ENCODE measurements at regions not wholly inside any gene's neighbourhood (a gene's known extent, or its start where the extent isn't known, plus 50 kb on each side); places are given as distances from the start of the nearest gene placed in this dataset.

- DNase-seq (ENCODE audit: low read depth, low spot score) (no peak), ATAC-seq (no peak)
- Histone ChIP-seq H3K9ac (ENCODE audit: low read length) (no peak overlapping the region), H4K20me1 (ENCODE audit: insufficient read depth) (no peaks in the 10 kb centered on the region), H3K79me2 (ENCODE audit: insufficient read depth, low read length) (no peaks in the 10 kb centered on the region), H3K4me3 (replicated peaks in 1 of 2; ENCODE audit: low read depth in 1 of 2, low read length in 2 of 2) (no peak overlapping the region), H3K27ac (ENCODE audit: low read depth, low read length) (no peak overlapping the region), H2AFZ (ENCODE audit: low read depth, low read length, poor library complexity, severe bottlenecking) (no peak overlapping the region), H3K36me3 (ENCODE audit: control insufficient read depth in 1 of 2, insufficient read depth in 2 of 2, low read length in 2 of 2) (no peaks in the 10 kb centered on the region), H3K27me3 (ENCODE audit: insufficient read depth, low read length) (no peaks in the 10 kb centered on the region), H3K9me3 (ENCODE audit: control insufficient read depth in 1 of 2, insufficient read depth in 1 of 2, low read depth in 1 of 2, low read length in 2 of 2) (no peaks in the 10 kb centered on the region), H3K4me2 (ENCODE audit: low read length) (no peak overlapping the region), H3K4me1 (ENCODE audit: control insufficient read depth in 1 of 2, insufficient read depth in 2 of 2, low read length in 2 of 2) (peaks cover 0 to 3% of the 10 kb centered on the region in 2 experiments; a peak in 1 of 4 replicates), H3K9me2 (ENCODE audit: insufficient read depth) (no peaks in the 10 kb centered on the region)
- ChIA-PET RAD21 (ENCODE audit: low non-redundant PET in 1 of 2, low total read pairs in 2 of 2, uncharacterized antibody in 2 of 2, unreplicated experiment in 2 of 2) (no interaction called here), POLR2A (no interaction called here), CTCF (no interaction called here)
- intact Hi-C loops (cut with micrococcal nuclease): no loop called here
- TF ChIP-seq ELF1 (IDR thresholded peaks at IDR 0.05; ENCODE audit: borderline replicate concordance, low read depth) (no peak), YY1 (IDR thresholded peaks at IDR 0.05; ENCODE audit: extremely low read depth, insufficient replicate concordance, low read depth, low read length) (no peak), POLR2A (IDR thresholded peaks at IDR 0.05; ENCODE audit: borderline replicate concordance, extremely low read depth, insufficient read depth, insufficient read length) (no peak), ZBTB33 (IDR thresholded peaks at IDR 0.05; ENCODE audit: extremely low read depth, insufficient replicate concordance, low read length) (no peak)
- BruUV-seq (replicated peaks): no TSS peak
These were observed 284.4 kb upstream of the IGFBP3 start for GRCh38 chr7:46205478-46205877.

- Histone ChIP-seq H3K27me3 (ENCODE audit: insufficient read depth, low read length) (no peaks in the 10 kb centered on the region), H4K20me1 (ENCODE audit: insufficient read depth) (no peaks in the 10 kb centered on the region), H3K9ac (ENCODE audit: low read length) (no peak overlapping the region), H3K9me3 (ENCODE audit: control insufficient read depth in 1 of 2, insufficient read depth in 1 of 2, low read depth in 1 of 2, low read length in 2 of 2) (no peaks in the 10 kb centered on the region), H3K27ac (ENCODE audit: low read depth, low read length) (no peak overlapping the region), H3K9me2 (ENCODE audit: insufficient read depth) (no peaks in the 10 kb centered on the region), H3K4me3 (replicated peaks in 1 of 2; ENCODE audit: low read depth in 1 of 2, low read length in 2 of 2) (no peak overlapping the region), H2AFZ (ENCODE audit: low read depth, low read length, poor library complexity, severe bottlenecking) (no peak overlapping the region), H3K36me3 (ENCODE audit: control insufficient read depth in 1 of 2, insufficient read depth in 2 of 2, low read length in 2 of 2) (no peaks in the 10 kb centered on the region), H3K4me2 (ENCODE audit: low read length) (no peak overlapping the region), H3K79me2 (ENCODE audit: insufficient read depth, low read length) (no peaks in the 10 kb centered on the region), H3K4me1 (ENCODE audit: control insufficient read depth in 1 of 2, insufficient read depth in 2 of 2, low read length in 2 of 2) (peaks cover 0 to 3% of the 10 kb centered on the region in 2 experiments; a peak in 1 of 4 replicates)
- TF ChIP-seq EZH2 (IDR thresholded peaks at IDR 0.05): no peak
- no peak for TF ChIP-seq YY1 (IDR thresholded peaks at IDR 0.05; ENCODE audit: extremely low read depth, insufficient replicate concordance, low read depth, low read length)
- no peak for TF ChIP-seq POLR2A (IDR thresholded peaks at IDR 0.05; ENCODE audit: borderline replicate concordance, extremely low read depth, insufficient read depth, insufficient read length)
- no peak for TF ChIP-seq SP1 (IDR thresholded peaks at IDR 0.05; ENCODE audit: low read depth)
- no peak for TF ChIP-seq ZFX (IDR thresholded peaks at IDR 0.05)
- no peak for TF ChIP-seq CBX3 (IDR thresholded peaks at IDR 0.05; ENCODE audit: low read depth)
- no peak for TF ChIP-seq TCF7L2 (IDR thresholded peaks at IDR 0.05; ENCODE audit: borderline replicate concordance, extremely low read depth, insufficient read depth, insufficient read length)
- POLR2A ChIA-PET: no interaction called here
- CTCF ChIA-PET: no interaction called here
- DNase-seq (ENCODE audit: low read depth, low spot score) (no peak), ATAC-seq (no peak)
- no TSS peak for BruUV-seq (replicated peaks)
- RAD21 ChIA-PET (ENCODE audit: low non-redundant PET in 1 of 2, low total read pairs in 2 of 2, uncharacterized antibody in 2 of 2, unreplicated experiment in 2 of 2): no interaction called here
- intact Hi-C loops (cut with micrococcal nuclease): no loop called here
These were observed 282.9 kb upstream of the IGFBP3 start for GRCh38 chr7:46203926-46204325.
